HG02763 (cell line): ENCODE measurements at regions not wholly inside any gene's neighbourhood (a gene's known extent, or its start where the extent isn't known, plus 50 kb on each side); places are given as distances from the start of the nearest gene placed in this dataset.

ENCODE experiments used
- ATAC-seq: cut with Tn5 transposase; IDR thresholded peaks from one replicate; pipeline ENCODE4 v1.9.1; 2021; ENCODE audit warnings: mild to moderate bottlenecking, moderate library complexity; ENCODE audit not compliant: unreplicated experiment

DNA sequence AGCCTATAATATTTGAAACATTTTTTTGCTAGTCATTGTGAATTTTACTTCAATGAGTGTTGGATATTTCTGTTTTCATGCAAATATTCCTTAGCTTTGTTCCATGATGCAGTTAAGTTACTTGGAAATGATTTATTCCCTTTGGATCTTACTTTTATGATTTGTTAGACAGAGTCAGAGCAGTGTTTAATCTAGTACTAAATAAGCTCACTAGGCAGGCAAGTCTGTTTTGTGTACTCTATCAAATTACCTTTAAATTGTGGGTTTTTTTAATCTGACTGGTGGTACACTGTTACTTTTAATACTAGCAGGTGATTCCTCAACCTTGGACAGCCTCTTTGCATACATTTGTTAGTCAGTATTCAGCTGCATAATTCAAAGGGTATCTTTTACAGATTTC, 173.3 kb upstream of the MBNL1 start:
- no peak for ATAC-seq

- ATAC-seq: no peak
Measured at GRCh38 chr3:152096280-152096906, 172.3 kb upstream of the MBNL1 start.

DNA sequence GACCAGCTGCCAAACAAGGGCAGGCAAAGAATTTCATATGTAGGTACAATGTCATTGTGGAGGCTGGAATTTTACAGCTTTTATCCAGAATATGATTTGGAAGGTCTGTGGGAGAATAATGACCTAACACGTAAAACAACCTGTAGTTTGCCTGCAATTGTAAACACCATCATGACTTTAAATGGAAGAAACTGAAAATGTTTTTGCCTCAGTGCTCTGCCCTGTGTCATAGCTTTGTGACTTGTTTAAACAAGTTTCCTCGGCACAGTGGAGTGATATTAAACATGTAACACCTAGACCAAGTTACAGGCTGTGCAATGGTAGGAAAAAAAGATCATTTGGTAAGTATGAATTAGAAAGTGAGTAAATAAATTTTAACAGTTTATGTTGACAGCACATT, 171.6 kb upstream of the MBNL1 start:
- ATAC-seq: no peak

DNA sequence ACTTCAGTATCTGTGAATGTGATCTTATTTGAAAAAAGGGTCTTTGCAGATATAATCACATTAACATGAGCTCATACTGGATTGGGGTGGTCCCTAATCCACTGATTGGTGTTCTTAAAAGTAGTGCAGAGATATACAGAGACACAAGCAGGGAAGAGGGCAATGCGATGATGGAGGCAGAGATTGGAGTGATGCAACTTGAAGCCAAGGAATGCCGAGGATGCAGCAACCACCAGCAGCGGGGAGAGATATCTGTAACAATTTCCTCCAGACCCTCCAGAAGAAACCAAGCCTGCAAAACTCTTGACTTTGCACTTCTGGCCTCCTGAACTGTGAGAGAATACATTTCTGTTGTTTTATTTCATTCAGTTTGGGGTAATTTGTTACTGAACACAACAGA, 171.0 kb upstream of the MBNL1 start:
- no peak for ATAC-seq

- peak; percentile 98 for ATAC-seq
Measured at GRCh38 chr3:152100491-152101132, 168.1 kb upstream of the MBNL1 start.

DNA sequence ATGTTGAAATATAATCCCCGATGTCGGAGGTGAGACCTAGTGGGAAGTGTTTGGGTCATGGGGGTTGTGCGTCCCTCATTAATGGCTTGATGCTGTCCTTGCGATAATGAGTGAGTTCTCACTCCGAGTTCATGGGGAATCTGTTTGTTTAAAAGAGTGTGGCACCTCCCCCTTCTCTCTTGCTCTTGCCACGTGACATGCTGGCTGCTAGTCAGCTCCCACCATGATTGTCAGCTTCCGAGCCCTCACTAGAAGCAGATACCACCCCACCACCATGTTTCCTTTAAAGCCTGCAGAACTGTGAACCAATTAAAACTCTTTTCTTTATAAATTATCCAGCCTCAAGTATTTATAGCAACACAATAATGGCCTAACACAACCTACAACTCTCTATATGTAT, 166.3 kb upstream of the MBNL1 start:
- ATAC-seq: no peak

DNA sequence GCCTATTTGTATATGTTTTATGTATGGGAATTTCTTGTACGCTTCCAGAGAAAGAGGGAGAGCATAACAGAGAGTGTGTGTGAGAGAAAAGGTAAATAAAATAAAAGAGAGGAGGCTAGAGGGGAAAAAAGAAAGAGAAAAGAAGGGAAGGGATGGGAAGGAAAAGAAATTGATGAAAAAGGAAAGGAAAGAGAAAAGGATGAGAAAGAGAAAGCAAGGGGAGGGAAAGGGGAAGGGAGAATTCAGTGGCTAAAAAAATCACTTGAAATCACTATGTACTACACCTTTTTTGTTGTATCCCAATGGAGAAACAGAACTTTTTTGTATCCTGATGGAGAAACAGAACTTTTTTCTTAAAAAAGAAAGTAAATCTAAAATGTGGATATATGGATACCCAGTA, 165.5 kb upstream of the MBNL1 start:
- no peak for ATAC-seq

DNA sequence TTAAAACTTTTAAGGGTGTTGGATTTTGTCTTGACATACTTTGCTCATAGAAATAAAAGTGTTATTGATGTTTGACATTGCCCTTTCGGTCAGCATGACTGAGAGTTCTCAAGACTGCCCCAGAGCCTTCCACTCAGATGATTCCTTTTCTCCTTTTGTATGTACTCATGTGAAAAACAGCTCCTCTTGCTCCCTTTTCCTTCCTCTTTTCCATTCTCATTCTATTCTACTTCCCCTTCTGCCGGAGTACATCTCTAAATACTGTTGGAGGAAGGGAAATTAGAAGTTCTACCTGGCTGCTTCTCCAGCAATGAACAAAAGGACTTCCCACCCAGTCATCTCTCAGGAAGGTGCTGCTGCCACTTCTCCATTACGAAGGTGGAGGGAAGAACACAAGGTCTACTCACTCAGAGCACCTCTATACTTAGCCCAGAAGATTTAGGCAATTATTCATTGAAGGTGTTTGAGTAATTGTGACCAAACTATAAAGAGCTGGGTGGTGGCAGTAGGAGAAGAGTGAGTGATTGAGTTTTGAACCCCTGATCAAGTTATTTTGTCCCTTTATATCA, 163.8 kb upstream of the MBNL1 start:
- no peak for ATAC-seq

GRCh38 chr3:152105446-152105845, 163.3 kb upstream of the MBNL1 start:
- ATAC-seq: no peak

DNA sequence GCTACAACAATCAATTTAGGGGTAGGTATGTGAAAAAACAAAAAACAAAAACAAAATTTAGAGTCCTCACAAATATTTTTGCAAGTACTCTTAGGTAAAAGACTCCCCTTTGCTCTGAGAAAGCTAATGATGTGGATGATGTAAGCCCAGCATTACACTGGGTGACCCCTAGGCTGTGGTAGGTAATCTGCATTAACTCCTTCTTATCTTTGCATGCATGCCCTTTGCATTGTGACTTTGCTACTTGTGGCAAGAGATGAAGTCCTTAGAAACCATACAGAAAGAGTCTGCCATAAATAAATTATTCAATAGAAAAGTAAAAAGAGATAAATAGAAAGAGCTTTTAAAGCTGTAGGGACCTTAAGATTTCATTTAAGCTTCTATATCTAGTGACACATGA, 159.7 kb upstream of the MBNL1 start:
- no peak for ATAC-seq

- ATAC-seq: no peak
Measured at GRCh38 chr3:152113413-152113812, 155.3 kb upstream of the MBNL1 start.

DNA sequence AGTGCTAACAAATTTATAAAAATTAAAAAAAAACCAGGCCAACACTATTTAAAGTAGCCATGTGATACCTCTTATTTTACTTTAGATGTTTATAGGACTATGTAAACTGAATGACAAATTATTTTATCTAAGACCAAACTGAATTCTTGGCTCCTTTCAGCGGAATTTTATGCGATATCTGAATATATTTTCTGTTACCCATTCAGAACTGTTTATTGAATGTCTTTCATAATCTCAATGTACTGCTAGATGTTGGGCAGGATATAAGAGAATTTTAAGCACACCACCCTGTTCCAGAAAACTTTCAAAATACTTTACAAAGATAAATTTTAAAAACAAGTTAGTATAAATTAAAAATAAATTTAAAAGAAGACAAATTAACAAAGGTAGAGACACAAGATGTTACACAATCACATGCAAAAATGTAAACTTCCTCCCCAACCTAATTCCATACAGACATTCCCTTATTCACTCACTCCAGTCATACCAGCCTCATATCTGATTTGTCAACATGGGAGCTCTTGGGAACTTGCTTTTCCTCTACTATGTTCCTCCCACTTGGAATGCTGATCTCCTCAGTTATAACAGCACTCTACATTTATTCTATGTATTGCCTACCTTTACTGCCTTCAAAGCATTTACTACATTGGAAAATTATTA, 154.6 kb upstream of the MBNL1 start:
- no peak for ATAC-seq

DNA sequence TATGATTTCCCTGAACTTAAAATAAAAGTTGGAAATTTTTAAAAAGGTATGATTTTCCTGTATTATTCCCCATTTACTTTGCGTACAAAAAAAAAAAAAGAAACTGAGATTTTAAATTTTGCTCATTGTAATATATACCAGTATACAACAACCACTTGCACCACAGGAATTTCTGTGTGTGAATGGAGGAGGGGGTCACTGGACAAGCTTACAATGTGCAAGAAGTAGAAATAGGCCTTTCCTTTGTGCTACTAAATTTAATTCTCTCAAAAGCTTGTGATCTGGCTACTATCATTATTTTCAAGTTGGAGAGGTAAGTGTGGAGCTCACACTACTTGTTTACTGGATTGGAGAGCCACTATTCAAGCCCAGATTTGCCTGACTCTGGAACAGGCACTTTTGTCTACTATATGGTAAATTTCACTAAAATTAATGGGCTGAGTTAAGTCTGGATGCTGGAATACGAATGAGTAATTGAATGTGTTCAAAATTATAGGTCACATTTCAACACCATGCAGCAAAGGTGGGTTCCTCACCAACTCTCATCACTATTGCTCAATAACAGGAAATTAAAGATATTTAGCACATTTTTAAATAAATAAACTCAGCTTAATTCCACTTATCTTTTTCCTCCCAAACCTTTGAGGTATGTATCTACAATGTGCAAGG, 148.0 kb upstream of the MBNL1 start:
- ATAC-seq: no peak

- ATAC-seq: no peak
Measured at GRCh38 chr3:152121270-152121636, 147.5 kb upstream of the MBNL1 start.

DNA sequence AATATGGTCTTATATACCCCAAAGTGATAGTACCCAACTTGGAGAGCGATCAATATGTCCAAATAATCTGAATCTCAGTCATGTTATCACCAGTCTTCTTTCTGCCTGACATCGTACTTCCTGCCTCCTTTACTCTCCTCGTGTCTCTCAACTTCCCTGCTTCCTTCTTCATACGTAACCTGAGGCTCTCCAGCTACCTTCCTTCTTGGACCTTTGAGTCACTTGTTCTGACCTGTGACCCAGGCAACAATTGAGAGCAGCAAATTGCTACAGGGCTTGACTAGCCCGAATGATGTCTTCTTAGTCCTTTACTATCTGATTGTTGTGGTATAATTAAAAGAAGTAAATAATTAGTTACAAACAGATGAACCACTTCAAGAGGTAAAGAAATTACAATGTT, 145.9 kb upstream of the MBNL1 start:
- ATAC-seq: no peak

DNA sequence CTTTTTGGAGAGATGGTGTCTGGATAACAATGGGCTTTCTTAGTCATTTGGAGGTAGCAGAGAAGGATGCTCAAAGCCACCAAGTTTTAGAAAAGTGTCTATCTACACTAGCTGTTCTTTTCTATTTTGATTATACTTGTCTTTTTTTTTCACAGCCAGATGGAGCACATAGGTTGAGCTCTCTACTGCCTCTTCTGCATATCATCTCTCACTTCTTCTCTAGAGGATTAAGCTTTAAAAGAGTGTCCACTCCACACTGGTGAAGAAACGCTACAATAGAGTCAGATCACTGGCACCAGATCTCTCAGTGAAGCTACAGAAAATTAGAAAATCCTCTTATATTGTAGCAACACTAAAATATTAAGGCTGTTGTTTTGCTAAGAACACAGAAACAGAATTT, 145.3 kb upstream of the MBNL1 start:
- no peak for ATAC-seq

DNA sequence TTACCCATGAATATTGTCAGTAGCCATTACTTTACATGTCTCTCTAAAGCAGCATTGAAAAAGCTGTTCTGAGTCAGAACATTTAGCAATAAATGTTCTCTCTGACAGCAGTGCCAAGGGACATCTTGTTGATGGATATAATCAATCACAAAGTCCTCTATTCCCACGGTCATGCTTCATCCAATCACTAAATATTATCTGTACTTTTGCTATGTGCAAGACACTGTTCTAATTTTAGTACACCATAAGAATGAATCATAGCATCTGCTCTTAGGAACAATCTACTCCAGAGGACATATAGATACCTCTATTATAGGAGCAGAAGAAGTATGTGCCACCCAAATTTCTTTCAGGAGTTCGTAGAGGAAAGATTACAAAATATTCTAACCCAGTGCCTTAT, 142.5 kb upstream of the MBNL1 start:
- ATAC-seq: no peak

GRCh38 chr3:152127058-152127457, 141.7 kb upstream of the MBNL1 start:
- peak; percentile 97 for ATAC-seq

DNA sequence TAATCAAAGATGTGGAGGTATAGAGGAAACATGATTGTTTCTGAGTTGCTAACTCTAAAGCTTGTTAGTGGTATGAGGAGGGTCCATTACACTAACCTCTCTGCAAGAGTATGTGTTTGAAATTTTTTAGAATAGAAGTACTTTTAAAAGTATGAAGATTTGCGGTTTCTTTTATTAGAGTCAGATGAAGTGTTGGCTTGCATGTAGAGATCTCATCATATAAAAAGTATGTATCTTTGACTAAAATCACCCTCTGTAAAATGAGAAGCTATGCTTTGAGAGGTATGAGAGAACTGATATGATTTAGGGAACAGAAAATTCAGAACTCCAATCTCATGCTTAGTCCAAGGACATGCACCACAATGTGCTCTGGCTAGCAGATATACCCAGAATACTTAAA, 140.4 kb upstream of the MBNL1 start:
- no peak for ATAC-seq

DNA sequence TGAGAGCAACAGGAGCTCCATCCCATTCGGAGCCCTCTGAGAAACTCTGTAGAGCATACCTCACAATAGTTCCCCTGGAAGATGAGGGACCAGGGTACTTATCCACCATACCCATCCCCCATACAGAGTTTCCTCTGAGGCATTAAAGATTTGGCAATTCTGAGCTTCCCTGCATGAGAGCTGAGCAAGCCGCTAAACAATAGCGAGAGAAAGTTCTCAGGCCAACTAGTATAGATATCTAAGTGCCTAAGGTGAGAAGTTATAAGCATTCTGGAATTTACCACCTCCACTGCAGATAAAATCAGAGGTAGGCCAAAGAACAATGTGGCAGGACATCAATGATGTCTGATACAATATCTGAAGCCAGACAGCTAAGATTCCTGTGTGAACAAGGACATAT, 129.1 kb upstream of the MBNL1 start:
- ATAC-seq: no peak

GRCh38 chr3:152146461-152146860, 122.3 kb upstream of the MBNL1 start:
- no peak for ATAC-seq

DNA sequence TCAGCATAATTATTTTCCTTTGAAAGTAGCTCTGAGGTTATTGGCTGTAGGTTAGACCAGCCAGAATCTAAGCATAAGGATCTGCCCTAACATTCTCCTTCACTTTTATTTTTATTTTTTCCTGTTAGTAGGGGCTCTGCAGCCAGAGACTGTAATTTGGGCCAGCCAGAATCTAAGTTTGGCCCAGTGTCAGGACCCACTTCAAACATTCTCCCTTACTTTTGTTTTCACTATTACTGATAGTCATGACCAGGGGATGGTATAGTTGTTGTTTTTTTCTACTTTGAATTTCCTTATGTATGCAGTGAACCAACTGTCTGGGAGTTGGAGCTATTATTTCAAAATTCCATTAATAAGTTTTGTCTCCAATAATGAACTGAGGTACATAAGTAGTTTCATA, 121.0 kb upstream of the MBNL1 start:
- ATAC-seq: no peak
